Mammary epithelial cell (primary cell): ENCODE measurements at regions not wholly inside any gene's neighbourhood (a gene's known extent, or its start where the extent isn't known, plus 50 kb on each side); places are given as distances from the start of the nearest gene placed in this dataset.

Source experiments
- CTCF ChIP-seq, 2 donors: IDR thresholded peaks in 1 of 2; conservative IDR thresholded peaks in 1 of 2; 2 replicates each; pipeline ENCODE4 v1.5.1; 2011 to 2012; ENCODE audit warnings: inconsistent platforms in 2 of 2, low read length in 2 of 2, mild to moderate bottlenecking in 2 of 2, control low read depth in 1 of 2, low read depth in 1 of 2; ENCODE audit not compliant: insufficient read depth in 1 of 2; ENCODE audit errors: extremely low read depth in 1 of 2
- EZH2 ChIP-seq: IDR thresholded peaks from 2 replicates; pipeline ENCODE4 v1.6.1; 2012; ENCODE audit warnings: low read length, inconsistent platforms, borderline replicate concordance

GRCh38 chr3:3296979-3297381 is 117.5 kb upstream of the CRBN start:
- TF ChIP-seq CTCF (conservative IDR thresholded peaks at IDR 0.05 in 1 of 2, IDR thresholded peaks at IDR 0.05 in 1 of 2; ENCODE audit: extremely low read depth in 1 of 2, insufficient read depth in 1 of 2, low read depth in 1 of 2, low read length in 2 of 2) (no peak), EZH2 (no peak)
